ENCODE measurements at regions not wholly inside any gene's neighbourhood (a gene's known extent, or its start where the extent isn't known, plus 50 kb on each side); places are given as distances from the start of the nearest gene placed in this dataset.
A peak's percentile ranks its signal among the peaks of the same experiment; 100 is the strongest.

DNA sequence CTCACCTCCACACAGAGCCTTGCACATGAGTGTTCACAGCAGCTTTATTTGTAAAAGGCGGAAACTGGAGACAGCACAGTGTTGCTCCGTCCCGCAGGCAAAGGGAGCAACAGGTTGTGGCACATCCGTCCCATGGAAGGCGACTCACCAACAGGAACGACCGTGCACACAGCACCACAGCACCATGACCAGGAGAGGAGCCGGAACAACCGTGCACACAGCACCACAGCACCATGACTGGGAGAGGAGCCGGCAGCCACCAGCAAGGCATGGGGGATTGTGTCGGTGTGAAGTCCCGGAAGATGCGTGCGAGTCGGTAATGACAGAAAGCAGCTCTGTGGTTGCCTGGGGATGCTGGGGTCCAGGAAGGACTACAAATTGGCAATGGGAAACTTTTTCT is 158.5 kb downstream of the C9orf50 start:
- TF ChIP-seq, protein P1, sequence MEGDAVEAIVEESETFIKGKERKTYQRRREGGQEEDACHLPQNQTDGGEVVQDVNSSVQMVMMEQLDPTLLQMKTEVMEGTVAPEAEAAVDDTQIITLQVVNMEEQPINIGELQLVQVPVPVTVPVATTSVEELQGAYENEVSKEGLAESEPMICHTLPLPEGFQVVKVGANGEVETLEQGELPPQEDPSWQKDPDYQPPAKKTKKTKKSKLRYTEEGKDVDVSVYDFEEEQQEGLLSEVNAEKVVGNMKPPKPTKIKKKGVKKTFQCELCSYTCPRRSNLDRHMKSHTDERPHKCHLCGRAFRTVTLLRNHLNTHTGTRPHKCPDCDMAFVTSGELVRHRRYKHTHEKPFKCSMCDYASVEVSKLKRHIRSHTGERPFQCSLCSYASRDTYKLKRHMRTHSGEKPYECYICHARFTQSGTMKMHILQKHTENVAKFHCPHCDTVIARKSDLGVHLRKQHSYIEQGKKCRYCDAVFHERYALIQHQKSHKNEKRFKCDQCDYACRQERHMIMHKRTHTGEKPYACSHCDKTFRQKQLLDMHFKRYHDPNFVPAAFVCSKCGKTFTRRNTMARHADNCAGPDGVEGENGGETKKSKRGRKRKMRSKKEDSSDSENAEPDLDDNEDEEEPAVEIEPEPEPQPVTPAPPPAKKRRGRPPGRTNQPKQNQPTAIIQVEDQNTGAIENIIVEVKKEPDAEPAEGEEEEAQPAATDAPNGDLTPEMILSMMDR (IDR thresholded peaks at IDR 0.05; ENCODE audit: low read depth, low read length) = no peak
- no peak overlapping the region for H3K4me3 ChIP-seq (ENCODE audit: low read depth, low read length)

DNA sequence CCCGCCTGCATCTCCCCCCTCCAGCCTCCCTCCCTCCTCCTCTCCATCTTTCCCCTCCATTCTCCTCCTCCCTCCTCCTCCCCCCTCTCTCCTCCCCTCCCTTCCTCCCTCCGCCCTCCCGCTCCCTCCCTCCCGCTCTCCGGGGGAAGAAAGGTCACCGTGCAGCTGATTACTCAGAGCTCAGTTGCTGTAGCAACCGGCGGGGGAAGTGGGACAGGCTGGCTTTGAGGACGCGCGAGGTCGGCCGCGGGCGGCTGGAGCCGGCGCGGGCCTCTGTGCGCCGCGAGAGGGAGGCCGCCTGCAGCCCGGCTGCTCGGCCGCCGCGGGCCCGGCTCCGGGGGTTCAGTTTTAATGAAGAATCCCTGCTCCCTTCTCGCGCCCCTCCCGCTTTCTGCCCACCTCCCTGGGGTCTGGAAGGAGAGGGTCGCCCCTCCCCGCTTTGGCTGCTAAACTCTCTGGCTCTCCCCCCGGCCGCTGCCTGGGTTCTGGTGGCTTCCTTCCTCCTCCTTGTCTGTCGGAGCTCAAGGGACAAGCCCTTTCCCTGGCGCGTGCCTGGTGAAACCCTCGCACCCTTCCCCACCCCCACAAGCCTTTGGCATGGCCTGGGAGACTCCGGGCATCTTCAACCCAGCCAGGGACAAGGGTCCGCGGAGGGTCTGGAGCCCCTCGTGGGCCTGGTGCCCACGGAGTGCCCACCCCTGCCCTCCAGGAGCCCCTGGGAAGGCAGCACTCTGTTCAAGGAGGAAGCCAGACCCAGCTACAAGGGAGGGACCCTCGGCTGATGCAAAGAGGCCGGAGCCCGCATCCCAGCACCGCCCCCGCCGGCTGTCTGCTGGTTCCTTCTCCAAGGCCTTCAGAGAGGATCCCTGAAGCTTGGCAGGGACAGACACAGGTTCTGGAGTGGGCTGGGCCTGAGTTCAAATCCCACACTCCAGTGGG is 160.3 kb downstream of the C9orf50 start:
- H3K4me3 ChIP-seq (ENCODE audit: low read depth, low read length) = peak overlapping the region; percentile 49
- TF ChIP-seq, protein P1 (IDR thresholded peaks at IDR 0.05; ENCODE audit: low read depth, low read length) = no peak

DNA sequence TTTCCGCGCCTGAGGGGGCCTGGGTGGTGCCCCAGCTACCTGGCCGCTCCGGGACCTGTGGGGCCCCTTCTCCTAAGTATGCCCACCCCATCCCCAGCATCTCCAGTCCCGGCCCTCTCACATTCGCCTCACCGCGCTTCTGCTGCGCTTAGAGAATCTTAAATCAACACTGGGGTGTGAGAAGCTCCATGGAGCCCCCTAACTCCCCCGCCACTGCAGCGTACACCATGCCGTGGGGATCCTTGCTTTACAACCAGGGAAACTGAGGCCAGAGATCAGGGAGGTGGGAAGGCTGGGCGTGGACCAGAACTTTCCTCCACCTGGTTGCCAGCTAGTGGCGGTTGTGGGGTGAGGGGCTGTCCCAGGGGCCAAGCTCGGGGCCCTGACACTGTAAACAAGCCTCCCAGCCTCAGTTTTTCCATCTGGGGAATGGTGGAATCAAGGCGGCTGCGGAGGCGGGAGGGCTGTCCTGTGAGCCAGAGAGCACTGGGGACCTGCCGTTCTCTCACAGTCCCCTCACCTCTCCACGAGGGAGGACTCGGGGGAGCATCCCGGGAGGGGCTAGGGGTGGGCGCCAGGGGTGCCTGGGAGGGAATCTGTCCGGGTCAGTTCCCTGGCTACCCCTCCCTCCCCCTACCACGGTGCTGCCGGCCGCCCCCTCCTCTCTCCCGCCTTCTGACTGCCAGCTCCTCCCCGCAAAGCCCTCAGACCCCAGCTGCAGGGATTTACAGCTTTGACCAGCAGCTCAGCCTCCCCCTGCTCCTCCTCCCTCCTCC is 161.2 kb downstream of the C9orf50 start:
- TF ChIP-seq, protein P1 (IDR thresholded peaks at IDR 0.05; ENCODE audit: low read depth, low read length) = no peak
- no peak overlapping the region for H3K4me3 ChIP-seq (ENCODE audit: low read depth, low read length)

GRCh38 chr9:129458663-129459546 is 162.0 kb downstream of the C9orf50 start:
- no peak overlapping the region for H3K4me3 ChIP-seq (ENCODE audit: low read depth, low read length)

DNA sequence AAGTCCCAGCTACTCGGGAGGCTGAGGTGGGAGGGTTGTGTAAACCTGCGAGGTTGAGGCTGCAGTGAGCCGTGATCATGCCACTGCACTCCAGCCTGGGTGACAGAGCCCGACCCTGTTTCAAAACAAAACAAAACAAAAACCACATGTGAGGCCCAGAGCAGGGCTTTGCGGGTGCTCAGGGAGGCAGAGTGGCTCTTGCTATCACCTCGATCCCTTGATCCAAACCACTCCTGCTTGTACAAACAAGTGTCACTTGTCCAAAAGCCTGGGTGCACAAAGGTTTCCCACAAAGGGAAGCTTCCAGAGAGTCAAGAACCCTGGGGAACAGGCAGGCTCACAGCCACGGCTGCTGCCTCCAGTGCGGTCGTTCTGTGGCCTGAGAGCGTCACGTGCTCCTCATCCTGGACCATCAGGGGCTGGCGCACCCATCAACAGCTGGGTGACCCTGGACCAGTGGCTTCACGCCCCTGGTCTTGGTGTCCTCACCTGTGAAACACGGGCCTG is 162.7 kb downstream of the C9orf50 start:
- TF ChIP-seq, protein P1 (IDR thresholded peaks at IDR 0.05; ENCODE audit: low read depth, low read length) = no peak
- no peak overlapping the region for H3K4me3 ChIP-seq (ENCODE audit: low read depth, low read length)

More at GRCh38 chr9:129458663-129459546, 162.0 kb downstream of the C9orf50 start:
- TF ChIP-seq, protein P1 (IDR thresholded peaks at IDR 0.05; ENCODE audit: low read depth, low read length) = no peak

- TF ChIP-seq, protein P1 (IDR thresholded peaks at IDR 0.05; ENCODE audit: low read depth, low read length) = no peak
- no peak overlapping the region for H3K4me3 ChIP-seq (ENCODE audit: low read depth, low read length)
Observed at GRCh38 chr9:129457325-129457779, 163.5 kb downstream of the C9orf50 start.

All from WI38 (cell line).